NAMALWA (cell line): ENCODE measurements at regions not wholly inside any gene's neighbourhood (a gene's known extent, or its start where the extent isn't known, plus 50 kb on each side); places are given as distances from the start of the nearest gene placed in this dataset.
A peak's percentile ranks its signal among the peaks of the same experiment; 100 is the strongest.
"Not testable (repeated sequence)": the region's sequence is repeated elsewhere in the genome, so short reads cannot be mapped to it uniquely, and the experiment has no call there.

Experiments used
- DNase-seq: peaks from one replicate; pipeline ENCODE4 v3.0.0-alpha.2; 2015; ENCODE audit warnings: low spot score

DNA sequence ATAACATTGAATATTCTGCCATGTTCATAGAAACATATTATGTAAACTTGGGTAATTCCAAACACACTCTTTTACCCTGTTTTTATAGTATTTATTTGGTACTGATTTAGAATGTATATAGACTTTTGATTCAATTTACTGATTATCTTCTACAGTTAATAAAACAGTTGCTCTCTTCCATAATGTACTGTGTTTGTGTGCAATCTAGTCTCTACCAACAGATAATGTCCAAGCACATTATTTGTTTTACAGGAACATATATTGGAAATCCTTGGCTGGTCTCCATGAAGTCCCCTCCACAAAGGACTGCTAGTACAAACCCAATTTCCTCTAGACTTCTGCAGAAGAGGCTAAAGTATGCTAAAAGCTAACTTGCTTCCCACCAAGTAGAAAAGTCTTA, 386.6 kb downstream of the RND3 start:
- no peak for DNase-seq

GRCh38 chr2:150100336-150100735, 387.1 kb downstream of the RND3 start:
- DNase-seq, result no peak

GRCh38 chr2:150099805-150100204, 387.7 kb downstream of the RND3 start:
- DNase-seq, result no peak

DNA sequence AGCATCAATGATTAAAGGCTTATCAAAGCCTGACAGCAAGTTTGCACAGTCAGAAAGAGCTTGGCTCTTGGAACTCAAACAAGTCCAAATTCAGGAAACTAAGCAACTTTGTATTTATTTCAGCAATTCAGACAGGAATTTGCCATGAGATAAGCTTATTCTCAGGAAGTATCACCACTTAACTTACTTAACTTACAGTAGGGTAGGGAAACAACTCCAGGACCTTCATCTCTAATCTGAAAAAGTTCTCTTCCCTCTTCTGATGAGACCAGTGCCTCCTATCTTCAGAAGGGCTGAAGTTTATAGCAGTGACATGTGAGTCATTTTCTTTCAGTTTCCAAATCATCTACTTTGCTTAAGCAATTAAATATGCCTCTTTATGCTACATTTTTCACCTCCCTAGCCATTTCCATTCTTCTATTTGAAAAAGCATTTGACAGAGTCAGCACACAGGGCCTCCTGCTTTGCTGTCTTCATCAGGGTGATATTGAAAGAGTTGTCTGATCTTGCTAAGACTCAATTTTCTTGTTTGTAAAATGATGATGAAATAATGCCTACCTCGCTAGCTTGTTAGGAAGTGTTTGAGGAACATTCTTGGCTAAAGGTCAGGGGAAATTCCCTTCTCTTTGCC, 389.5 kb downstream of the RND3 start:
- peak; percentile 4 for DNase-seq

- no peak for DNase-seq
Measured at GRCh38 chr2:150097402-150097801, 390.1 kb downstream of the RND3 start.

DNA sequence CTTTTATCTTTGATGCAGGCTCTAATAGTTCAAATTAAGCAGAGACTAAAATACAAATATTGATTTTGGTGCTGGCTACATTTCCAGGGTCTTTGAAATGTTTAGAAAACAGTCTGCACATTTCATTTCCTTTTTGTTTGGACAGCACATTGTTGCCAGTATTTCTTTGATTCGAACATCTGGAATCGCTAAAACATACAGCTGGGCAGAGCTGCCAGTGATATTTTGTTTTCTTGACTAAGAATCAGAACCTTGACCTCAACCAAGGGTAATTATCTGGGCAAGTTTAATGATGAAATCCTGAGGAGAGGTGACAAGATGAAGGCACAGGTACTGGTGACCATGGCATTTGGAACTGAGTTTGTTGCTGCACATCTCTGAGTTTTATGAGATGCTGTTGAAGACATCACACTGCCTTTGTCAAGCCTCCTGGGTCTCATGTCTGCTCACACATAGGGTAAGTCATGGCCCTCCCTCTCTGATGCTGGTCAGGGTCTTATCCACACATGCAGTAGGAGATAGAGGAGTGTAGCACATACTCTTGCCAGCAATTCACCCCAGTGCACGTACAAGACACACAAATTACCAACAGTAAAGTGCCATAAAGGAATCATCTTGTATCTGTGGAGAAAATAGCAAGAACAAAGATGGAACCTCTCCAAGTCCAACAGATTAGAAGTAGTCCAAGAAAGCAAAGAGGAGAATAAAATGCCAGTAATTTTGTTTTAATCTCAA, 391.9 kb downstream of the RND3 start:
- DNase-seq, result no peak

DNA sequence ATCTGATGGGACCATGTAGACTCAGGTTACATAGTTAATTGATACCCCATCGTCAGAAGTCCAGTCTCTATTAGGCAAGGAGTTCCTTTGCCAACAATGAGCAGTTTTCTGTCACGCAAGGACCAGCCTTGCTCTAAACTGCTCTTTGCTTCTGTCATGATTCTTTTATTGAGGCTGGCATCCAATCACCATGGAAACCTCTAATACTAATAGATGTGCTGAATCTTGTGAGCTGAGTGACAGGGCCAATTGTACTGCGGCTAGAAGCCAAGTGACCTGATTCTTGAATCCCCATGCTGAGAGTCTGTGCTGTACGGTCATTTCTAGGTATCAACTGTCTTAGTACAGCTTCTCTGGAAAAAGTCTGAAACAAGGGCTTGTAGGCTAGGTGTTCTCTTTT, 395.6 kb downstream of the RND3 start:
- no peak for DNase-seq

DNA sequence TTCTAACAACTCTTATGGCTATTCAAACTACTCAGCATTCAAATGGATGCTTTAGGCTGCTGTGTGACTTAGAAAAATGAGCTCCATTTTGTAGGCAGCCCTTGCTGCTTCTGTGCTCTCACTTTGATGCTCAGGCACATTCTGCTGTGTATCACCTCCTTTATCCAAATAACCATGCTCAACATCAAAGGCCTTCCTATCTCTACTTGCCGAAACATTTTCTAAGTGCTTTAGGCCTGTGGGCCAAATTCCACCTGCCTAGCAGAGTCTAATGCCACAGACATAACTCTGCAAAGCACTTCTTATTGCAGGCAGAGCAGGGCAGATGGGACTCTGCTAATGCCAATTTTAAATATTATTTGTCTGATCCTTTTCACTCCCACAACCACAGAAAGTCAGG, 397.4 kb downstream of the RND3 start:
- DNase-seq, result no peak

- DNase-seq, result no peak
Measured at GRCh38 chr2:150088538-150088937, 398.9 kb downstream of the RND3 start.

- no peak for DNase-seq
Measured at GRCh38 chr2:150085478-150085877, 402.0 kb downstream of the RND3 start.

DNA sequence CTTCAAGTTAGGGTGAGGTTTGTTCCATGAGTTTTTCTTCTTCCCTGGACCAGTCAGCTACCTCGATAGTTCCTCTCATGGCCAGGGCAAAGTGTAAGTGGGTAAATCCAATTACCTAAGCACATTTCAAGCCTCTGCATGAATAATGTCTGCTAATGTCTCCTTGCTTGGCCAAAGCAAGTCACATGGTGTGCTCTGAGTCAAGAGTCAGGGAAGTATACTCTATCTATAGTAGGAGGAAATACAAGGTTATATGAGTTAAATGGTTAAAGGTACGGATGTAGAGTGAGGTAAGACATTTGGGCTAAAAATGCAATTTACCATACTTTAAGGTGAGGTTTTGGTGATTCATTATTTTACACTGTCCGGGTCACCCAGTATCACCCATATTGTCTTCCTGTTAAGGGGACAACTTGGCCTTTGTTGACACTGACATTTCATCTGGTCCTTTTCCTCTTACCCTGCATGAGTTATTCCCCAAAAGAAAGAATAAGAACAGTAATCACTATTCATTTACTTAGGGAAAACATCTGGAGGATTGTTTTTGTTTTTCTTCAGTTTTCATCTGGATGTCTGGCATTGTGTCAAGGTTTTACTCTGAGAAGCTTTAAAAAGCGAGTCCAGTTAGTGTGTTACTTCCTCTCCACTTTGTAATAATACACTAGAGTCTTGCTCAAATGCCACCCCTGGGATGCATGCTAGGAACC, 405.5 kb downstream of the RND3 start:
- no peak for DNase-seq

DNA sequence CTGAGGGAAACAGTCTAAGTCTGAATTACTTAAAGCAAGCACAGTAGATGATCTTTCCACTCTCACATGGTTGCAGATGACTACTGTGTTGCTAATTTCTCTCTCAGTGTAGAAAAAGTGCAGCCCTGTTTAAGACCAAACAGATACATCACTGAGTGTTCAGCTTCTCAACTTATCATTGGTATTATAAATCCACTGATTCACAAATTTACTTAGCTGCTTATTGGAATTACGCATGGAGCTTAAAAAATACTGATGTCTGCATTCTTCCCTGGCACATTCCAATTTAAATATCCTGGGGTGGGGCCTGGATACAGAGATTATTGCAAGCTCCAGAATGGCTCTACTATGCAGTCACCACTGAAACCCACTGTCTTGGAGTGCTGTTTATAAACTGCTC, 411.2 kb downstream of the RND3 start:
- DNase-seq, result no peak

GRCh38 chr2:150075831-150076230, 411.6 kb downstream of the RND3 start:
- DNase-seq, result no peak

DNA sequence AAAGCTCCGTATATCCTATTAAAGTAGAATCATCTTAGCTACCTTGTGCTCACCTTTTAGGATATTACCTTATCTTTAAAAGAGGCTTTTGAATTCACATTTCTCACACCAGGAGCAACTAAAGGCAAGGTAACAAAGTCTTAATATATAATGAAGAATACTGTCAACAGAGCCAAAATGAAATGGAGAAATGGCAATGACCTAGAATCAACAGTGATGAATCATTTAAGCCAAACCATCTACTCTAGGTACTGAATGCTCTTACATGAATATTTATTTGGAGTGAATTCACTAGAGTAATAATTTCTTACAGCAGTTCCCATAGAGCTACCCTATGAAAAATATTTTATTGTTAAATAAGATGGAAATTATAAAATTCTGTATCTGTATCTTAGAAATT, 421.0 kb downstream of the RND3 start:
- no peak for DNase-seq

- no peak for DNase-seq
Measured at GRCh38 chr2:150063931-150064548, 423.4 kb downstream of the RND3 start.

DNA sequence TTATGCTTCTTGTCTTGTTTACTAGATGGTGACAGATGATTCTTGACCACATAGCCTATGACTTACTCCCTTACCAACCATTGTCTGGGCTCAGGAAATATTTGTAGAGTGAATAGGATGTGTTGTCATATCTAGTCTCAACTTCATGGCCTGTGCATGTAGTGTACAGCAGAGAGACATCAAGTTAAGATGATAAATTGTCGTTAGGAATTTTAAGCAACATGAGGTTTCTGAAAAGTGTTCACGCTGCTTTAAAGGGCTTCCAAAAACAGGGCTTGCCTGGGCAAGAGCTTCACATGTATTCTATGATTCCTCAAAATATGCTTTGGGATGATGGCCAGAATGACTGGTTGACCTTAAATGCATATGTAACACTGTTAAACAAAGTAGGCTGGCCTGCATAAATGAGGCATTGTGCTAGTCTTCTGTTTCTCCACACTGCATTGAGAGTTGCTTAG, 424.0 kb downstream of the RND3 start:
- no peak for DNase-seq

GRCh38 chr2:150062416-150062815, 425.1 kb downstream of the RND3 start:
- DNase-seq, result no peak

GRCh38 chr2:150060341-150060740, 427.1 kb downstream of the RND3 start:
- no peak for DNase-seq

DNA sequence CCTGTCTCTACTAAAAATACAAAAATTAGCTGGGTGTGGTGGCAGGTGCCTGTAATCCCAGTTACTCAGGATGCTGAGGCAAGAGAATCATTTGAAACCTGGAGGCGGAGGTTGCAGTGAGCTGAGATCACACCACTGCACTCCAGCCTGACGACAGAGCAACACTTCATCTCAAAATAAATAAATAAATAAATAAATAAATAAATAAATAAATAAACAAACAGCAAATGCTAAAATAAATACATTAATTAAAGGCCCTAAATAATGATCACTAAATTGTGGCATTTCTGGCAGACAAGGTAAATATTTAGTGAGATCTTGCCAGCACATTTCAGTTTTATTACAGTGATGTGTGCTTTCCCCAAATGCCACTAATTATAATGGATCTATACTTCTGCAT, 427.8 kb downstream of the RND3 start:
- DNase-seq, result not testable (repeated sequence)

- DNase-seq, result no peak
Measured at GRCh38 chr2:150052457-150052856, 435.0 kb downstream of the RND3 start.

GRCh38 chr2:150051004-150051403, 436.5 kb downstream of the RND3 start:
- DNase-seq, result no peak

DNA sequence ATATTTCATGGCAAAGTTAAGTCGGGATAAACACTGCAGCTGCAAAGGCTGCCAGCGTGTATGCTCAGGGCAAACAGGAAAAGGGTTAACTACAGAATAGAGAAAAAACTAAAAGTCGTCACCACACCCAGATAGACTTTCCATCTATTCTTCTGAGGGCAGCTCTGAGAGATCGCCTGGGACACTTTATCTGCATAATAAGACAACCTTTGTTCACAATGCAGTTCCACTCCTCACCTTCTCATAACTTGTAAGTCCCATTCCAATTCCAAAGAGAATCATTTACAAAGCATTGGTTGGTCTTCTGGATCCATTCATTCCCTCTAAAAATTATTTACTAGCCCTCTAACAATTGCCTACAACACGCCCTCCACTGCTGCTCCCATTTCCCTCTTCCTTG, 437.4 kb downstream of the RND3 start:
- no peak for DNase-seq
